Activated CD8-positive, alpha-beta T cell treated with anti-CD3 and anti-CD28 coated beads for 36 hours (primary cell): ENCODE measurements at regions not wholly inside any gene's neighbourhood (a gene's known extent, or its start where the extent isn't known, plus 50 kb on each side); places are given as distances from the start of the nearest gene placed in this dataset.

Experiments used
- ATAC-seq: fragments of 200-7000 bp; cut with Tn5 transposase; one replicate; pipeline ENCODE4 v1.10.0; 2021; ENCODE audit warnings: mild to moderate bottlenecking, moderate library complexity
- CTCF ChIA-PET: fragments of 350-600 bp; sonication (Branson Sonifier 250); formaldehyde crosslinking; loops from one replicate; lab custom pipeline; 2021; ENCODE audit warnings: antibody characterized with exemption; lab: Charles Lee
- POLR2A ChIA-PET: fragments of 350-600 bp; sonication (Branson Sonifier 250); formaldehyde crosslinking; loops from one replicate; lab custom pipeline; 2021; ENCODE audit warnings: antibody characterized with exemption; lab: Charles Lee
- DNase-seq: peaks from one replicate; pipeline ENCODE4 v3.0.0-alpha.2; 2020
- H3K27ac Mint-ChIP-seq: one replicate; pipeline ENCODE4 v1.8.0; 2021; ENCODE audit warnings: mild to moderate bottlenecking, mixed read lengths
- H3K27me3 Mint-ChIP-seq: one replicate; pipeline ENCODE4 v1.8.0; 2021; ENCODE audit warnings: mixed read lengths
- H3K36me3 Mint-ChIP-seq: one replicate; pipeline ENCODE4 v1.8.0; 2021; ENCODE audit warnings: low read depth, mixed read lengths
- H3K4me1 Mint-ChIP-seq: one replicate; pipeline ENCODE4 v1.8.0; 2021; ENCODE audit warnings: low read depth, mixed read lengths
- H3K4me3 Mint-ChIP-seq: one replicate; pipeline ENCODE4 v1.8.0; 2021; ENCODE audit warnings: mild to moderate bottlenecking, moderate library complexity, mixed read lengths
- H3K9me3 Mint-ChIP-seq: one replicate; pipeline ENCODE4 v1.8.0; 2021; ENCODE audit warnings: mixed read lengths
- intact Hi-C: fragments of 100-400 bp; cut with micrococcal nuclease; formaldehyde crosslinking; loops from one replicate; pipeline ENCODE4 v1.10.0; 2022
- TF ChIP-seq, protein P1 (sequence below): fragments of 200-600 bp; IDR thresholded peaks from one replicate; pipeline ENCODE4 v1.8.0; 2022; ENCODE audit warnings: antibody characterized with exemption, mild to moderate bottlenecking

DNA sequence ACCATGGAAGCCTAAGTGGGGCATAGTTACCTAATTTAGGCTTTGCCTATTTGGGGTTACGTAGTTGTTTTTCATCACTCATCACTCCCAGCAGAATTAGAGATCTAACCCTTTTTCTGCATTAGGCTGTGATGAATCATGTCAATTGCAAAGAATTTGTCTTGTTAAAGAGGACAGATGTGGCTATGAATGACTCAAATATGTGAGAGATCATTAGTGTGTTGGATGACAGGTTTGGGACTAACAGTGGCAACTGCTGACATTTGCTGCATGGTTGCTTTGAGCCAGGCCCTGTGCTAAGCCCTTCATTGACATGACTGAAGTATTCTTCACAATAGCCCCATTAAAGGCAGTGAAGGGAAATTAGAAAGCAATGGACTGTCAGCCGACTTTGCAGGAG is 83.4 kb upstream of the BMPER start:
- TF ChIP-seq, protein P1, sequence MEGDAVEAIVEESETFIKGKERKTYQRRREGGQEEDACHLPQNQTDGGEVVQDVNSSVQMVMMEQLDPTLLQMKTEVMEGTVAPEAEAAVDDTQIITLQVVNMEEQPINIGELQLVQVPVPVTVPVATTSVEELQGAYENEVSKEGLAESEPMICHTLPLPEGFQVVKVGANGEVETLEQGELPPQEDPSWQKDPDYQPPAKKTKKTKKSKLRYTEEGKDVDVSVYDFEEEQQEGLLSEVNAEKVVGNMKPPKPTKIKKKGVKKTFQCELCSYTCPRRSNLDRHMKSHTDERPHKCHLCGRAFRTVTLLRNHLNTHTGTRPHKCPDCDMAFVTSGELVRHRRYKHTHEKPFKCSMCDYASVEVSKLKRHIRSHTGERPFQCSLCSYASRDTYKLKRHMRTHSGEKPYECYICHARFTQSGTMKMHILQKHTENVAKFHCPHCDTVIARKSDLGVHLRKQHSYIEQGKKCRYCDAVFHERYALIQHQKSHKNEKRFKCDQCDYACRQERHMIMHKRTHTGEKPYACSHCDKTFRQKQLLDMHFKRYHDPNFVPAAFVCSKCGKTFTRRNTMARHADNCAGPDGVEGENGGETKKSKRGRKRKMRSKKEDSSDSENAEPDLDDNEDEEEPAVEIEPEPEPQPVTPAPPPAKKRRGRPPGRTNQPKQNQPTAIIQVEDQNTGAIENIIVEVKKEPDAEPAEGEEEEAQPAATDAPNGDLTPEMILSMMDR = no peak
- intact Hi-C loops = no loop called here
- Mint-ChIP-seq H3K4me3 (no peak overlapping the region), H3K4me1 (no peaks in the 10 kb centered on the region), H3K9me3 (no peaks in the 10 kb centered on the region), H3K27me3 (no peaks in the 10 kb centered on the region), H3K36me3 (no peaks in the 10 kb centered on the region), H3K27ac (no peak overlapping the region)
- no peak for ATAC-seq
- no peak for DNase-seq
- POLR2A ChIA-PET = no interaction called here
- CTCF ChIA-PET = no interaction called here

DNA sequence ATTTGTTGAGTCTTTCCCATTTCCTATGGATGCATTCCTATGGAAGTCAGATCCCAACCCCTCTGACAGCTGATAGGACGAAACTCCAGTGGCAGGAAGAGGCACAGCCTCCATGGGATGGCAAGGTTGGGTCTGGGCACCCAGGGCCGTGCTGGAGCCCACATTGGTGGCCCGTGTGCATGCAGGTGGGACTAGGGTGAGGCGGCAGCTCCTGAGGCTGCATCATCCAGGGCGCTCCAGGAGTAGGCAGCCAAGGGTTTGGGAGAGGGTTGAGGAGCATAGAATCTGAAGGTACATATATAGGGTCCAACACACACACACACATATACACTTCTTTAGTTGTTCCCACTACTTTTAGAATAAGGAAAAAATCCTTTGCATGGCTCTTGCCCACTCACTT is 81.4 kb upstream of the BMPER start:
- Mint-ChIP-seq H3K4me1 (no peaks in the 10 kb centered on the region), H3K36me3 (no peaks in the 10 kb centered on the region), H3K27ac (no peak overlapping the region), H3K27me3 (no peaks in the 10 kb centered on the region), H3K4me3 (no peak overlapping the region), H3K9me3 (no peaks in the 10 kb centered on the region)
- ChIA-PET CTCF (interaction anchor here (0.9 to 1.4 kb wide), 3 partner anchors 13 to 71 kb away, joined by 3 to 4 read pairs (median 3); no protein-coding TSS in a partner anchor), POLR2A (no interaction called here)
- TF ChIP-seq, protein P1 = no peak
- DNase-seq = no peak
- intact Hi-C loops = no loop called here
- ATAC-seq = no peak

DNA sequence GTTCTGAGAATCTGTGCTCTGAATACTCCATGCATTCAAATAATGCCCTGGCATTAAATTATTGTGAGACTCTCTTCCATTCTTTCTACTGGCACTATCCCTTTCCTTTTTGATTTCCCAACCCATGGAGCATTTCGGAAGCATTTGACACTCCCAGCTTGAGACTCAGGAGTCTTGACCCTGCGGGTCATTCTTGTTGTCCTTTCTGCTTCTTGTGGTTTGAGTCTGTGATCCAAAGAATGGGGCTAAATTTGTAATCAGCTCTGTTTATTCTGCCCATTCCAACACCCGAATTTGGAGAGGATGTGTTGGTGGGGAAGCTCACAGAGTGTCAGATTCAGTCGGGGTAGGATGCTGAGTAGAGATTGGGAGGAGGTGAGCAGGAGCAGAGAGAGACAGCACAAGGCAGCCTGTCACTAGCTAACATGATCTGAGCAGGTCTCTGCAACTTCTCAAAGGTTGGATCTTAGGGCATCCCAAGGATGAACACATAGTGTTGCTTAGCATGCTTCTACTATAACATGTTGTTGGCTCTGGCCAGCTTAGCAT is 80.4 kb upstream of the BMPER start:
- intact Hi-C loops = no loop called here
- ChIA-PET CTCF (interaction anchor here (1.0 to 1.4 kb wide), 3 partner anchors 12 to 70 kb away, joined by 3 to 4 read pairs (median 3); no protein-coding TSS in a partner anchor), POLR2A (no interaction called here)
- Mint-ChIP-seq H3K27me3 (no peaks in the 10 kb centered on the region), H3K9me3 (no peaks in the 10 kb centered on the region), H3K27ac (no peak overlapping the region), H3K4me3 (no peak overlapping the region), H3K4me1 (no peaks in the 10 kb centered on the region), H3K36me3 (no peaks in the 10 kb centered on the region)
- ATAC-seq (no peak), DNase-seq (no peak)
- TF ChIP-seq, protein P1 = no peak

DNA sequence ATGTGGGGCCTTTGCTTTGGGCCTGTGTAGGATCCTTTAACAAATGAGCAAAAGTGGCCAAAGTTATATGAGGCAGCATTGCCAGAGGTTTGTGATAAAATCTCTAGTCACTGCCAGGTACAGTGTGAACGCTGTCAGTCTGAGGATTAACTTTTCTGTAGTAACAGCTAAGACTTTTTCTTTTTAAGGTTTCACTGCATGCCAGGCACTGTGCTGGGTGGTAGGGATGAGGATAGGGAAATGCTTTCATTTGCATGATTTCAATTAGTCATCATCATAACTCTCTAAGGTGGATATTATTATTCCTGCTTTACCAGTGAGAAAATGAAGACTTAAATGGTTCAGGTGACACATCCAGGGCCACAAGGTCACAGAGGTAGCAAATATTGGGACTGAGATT is 79.7 kb upstream of the BMPER start:
- intact Hi-C loops = no loop called here
- ATAC-seq (no peak), DNase-seq (no peak)
- ChIA-PET POLR2A (no interaction called here), CTCF (interaction anchor here (1.0 to 1.4 kb wide), 2 partner anchors 67 to 69 kb away, joined by 3 read pairs; no protein-coding TSS in a partner anchor)
- TF ChIP-seq, protein P1 = no peak
- Mint-ChIP-seq H3K27me3 (no peaks in the 10 kb centered on the region), H3K4me3 (no peak overlapping the region), H3K4me1 (no peaks in the 10 kb centered on the region), H3K9me3 (no peaks in the 10 kb centered on the region), H3K27ac (no peak overlapping the region), H3K36me3 (no peaks in the 10 kb centered on the region)

DNA sequence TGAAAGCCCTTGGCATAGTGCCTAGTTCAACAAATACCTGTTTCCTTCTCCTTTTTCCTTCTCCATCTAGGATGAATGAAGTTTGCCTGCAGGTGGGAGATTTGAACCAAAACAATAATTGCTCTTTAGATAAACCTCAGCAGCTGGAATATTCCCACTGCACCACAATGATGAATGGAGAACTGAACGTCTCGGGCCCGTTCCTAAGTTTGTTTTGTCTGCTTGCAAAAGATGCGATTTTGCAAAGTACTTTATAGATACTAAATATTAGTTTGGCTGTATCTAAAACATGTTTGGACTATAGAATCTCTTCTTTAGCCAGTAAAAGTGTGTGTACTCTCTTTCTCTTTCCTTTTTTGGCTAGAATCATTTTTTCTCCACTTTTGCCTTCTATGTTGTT is 75.8 kb upstream of the BMPER start:
- DNase-seq (no peak), ATAC-seq (no peak)
- POLR2A ChIA-PET = no interaction called here
- Mint-ChIP-seq H3K4me1 (no peaks in the 10 kb centered on the region), H3K27me3 (no peaks in the 10 kb centered on the region), H3K4me3 (no peak overlapping the region), H3K27ac (no peak overlapping the region), H3K9me3 (no peaks in the 10 kb centered on the region), H3K36me3 (no peaks in the 10 kb centered on the region)
- intact Hi-C loops = no loop called here
- CTCF ChIA-PET = no interaction called here
- TF ChIP-seq, protein P1 = no peak
